HG03159 (cell line): ENCODE measurements at regions not wholly inside any gene's neighbourhood (a gene's known extent, or its start where the extent isn't known, plus 50 kb on each side); places are given as distances from the start of the nearest gene placed in this dataset.
A peak's percentile ranks its signal among the peaks of the same experiment; 100 is the strongest.

Experiments used
- ATAC-seq: cut with Tn5 transposase; IDR thresholded peaks from one replicate; pipeline ENCODE4 v1.9.1; 2021; ENCODE audit warnings: mild to moderate bottlenecking, moderate library complexity; ENCODE audit not compliant: unreplicated experiment

DNA sequence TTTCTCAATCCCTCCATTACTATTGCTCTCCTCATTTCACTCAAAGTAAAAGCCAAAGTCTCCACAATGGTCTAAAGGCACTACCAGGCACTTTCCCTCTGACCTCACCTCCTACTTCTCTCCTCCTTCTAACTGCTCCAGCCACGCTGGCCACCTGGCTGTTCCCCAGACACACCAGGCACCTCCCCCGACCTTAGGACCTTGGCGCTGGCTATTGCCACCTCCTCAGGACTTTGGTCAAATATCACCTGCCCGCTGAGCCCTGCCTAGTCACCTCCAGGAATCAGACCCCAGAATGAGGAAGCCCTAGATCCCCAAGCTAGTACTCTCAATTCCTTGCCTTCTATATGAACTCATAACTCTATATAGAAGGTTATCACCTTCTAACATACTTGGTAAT, 66.2 kb upstream of the STEAP1B start:
- ATAC-seq = no peak

DNA sequence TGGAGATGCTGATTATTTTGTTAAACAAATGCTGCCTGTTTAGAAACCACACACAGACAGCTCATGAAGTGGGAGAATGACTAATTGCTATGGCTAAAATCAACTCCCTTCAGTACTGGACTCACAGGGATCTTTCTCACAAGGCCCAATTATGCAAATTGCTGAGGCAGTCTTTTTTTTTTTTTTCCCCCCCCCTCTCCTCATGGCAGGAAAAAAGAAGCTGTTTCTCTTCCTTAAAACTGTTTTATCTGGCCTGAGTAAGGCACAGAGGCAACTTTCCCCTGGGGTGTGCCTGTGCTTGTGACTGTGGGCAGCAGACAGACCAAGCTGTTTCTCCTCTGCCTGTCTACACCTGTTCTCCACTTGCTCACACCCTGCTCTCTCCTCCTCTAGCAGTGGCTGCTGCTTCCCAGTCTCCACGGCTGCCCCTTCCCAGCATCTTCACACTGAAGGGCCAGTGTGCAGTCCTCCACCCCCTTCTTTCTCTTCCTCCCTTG, 65.4 kb upstream of the STEAP1B start:
- ATAC-seq = peak; percentile 34

DNA sequence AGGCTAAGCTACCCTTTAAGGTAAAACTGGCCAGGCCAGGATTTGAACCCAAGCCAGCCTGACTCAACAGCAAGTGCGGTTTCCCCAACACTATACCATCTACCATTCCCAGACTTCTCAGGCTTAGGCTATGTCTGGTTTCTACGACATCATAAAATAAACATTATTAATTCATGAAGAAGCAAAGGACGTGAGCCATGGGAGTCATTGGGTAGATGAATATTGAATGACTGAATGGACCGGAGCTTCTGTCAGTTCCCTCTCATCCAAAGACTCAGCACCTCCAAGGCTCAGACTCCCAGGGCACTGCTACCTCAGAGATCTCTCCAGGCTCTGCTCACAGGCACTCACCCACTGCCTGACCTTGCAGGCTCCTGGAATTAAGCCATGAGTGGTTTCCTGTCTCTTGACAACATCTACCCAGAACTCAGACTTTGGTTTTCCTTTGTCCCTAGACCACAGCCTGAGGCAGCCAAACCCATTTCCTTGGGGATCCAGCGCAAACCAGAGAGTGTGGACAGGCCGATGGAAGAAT, 64.6 kb upstream of the STEAP1B start:
- no peak for ATAC-seq

DNA sequence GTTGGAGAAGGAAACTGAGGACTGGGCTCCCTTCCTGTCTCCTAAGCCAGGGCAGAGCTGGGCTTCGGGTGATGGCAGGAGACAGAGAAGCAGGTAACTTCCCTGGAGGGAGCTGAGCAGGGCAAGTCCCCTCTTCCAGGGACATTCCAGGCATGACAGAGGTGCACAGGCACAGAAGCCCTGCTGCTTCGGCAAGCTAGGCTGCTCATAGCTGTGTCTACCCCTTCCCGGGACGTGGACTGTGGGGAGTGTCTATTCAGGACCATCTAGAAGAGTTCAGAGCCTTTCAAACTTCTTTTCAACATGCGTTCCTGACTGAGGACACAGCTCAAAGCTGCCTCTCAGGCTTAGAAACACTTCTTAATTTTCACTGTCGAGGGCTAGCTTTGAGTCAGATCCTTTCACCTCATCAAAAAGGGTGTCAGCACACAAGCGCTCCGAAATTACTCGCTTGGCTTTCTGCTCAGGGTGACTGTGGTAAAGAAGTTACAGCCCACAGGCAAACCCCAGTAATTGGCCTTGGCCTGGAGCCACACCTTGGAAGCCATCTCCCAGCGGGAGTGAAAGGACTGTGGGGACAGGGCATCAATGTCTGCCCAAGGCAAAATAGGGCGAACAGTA, 63.7 kb upstream of the STEAP1B start:
- no peak for ATAC-seq

DNA sequence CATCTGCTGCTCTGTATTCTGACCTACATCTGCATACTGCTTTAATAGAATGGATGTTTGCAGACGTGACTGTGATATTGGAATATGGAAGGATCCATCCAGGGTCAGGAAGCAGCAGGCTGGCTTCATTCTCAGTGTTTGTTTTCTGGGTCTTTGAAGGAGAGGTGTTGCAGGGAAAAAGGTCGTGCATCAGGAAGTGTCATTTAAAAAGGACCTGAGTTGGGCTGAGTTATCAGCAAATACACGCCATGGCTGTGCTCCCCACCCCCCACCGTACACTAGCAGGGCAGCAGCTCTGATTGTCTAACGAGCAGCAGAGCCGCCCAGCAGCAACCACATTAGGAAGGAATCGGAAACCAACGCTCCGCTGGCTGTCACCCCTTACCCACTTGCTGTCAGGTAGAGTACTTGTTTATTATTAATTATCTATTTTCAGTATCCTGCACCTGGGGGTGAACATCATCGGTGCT, 63.1 kb upstream of the STEAP1B start:
- no peak for ATAC-seq

DNA sequence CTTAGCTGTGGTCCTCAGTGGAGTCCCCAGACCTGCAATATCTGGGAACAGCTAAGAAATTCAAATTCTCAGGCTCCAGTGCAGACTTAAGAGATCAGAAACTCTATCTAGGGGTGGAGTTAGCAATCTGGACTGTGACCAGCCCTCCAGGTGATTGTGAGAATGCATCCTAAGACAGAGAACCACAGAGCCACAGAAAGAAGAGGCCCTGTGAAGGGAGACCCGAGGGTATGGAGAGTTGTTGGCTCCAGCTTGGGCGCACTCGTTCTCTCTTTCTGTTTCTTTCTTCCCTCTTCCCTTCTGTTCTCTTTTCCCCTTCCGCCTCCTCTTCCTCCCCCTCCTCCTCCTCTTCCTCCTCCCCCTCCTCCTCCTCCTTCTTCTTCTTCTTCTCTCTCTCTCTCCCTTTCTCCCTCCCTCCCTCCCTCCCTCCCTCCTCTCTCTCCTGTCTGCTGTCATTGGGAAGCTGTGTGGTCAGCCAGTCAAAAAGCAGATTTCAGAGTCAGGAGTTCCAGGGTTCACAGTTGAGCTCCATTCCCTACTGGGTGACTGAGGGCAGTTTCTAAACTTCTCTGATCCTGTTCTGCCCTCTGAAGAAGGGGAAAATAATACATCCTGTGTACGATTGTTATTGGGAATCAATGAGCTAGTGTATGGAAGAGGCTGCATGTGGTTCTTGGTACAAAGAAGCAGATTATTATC, 62.1 kb upstream of the STEAP1B start:
- ATAC-seq = no peak

DNA sequence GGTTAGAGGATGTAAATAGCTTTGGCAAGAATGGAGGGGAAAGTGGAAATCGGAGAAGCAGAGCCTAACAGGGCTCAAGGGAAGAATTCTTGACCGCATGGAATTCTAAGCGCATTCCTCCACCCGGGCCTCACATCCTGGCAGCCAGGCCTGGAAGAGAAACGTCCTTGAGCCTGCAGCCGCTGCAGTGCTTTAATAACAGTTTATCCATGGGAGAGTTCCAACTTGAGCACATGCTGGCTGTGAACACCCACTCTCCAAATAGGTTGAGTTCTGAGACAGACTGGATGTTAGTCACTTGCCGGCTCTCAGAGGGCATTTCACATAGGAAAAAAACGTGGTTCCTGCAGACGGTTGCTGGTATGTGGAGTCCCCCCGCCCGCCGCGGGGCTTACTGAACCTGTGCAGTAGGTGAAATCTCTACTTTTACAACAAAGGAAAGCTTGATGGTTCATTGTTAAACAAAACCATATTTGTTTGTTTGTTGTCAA, 61.4 kb upstream of the STEAP1B start:
- no peak for ATAC-seq

DNA sequence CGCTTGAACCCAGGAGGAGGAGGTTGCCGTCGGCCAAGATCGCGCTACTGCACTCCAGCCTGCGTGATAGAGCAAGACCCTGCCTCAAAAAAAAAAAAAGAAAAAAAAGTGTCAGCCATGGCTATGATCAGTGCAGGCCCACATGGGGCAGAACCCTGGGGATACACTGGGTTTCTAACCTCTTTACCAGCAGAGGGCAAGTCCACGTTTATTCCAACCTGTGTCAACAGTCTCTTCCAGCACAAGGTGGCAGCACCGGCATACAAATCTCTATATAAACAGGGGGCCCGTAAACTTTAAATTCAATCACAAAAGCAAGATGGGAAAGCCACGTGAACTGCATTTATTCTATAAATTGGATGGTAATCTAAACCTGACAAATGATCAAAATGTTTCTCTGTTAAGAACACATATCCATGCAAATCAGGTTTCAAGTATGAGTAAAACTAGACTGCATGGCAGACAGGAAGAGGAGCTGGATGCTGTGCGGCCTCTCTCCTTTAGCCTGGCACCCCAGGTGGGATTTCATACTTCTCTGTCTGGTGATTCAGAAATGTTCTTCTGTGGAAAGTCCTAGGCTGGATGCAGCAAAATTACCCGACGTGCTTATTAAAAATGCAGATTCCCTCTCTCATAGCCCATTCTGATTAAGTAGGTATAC, 60.0 kb upstream of the STEAP1B start:
- ATAC-seq = peak; percentile 52

DNA sequence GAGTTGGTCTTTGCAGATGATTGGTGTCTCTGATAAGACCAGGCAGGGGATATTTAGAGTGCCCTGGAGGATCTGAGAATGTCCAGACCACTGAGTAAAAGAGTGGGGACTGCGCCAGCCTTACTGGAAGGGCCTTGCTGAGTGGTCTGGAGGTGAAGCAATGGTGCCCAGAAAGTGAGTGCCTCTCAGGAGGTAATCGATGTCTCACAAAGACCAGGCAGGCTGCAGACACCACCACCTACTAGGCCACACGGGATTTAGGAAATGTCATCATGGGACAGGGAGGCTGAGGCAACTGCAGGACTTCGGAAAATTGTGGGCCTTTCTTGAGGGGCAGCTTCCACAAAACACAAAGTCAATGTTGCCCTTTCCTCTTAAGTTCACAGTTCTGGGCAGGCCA, 57.2 kb upstream of the STEAP1B start:
- no peak for ATAC-seq

DNA sequence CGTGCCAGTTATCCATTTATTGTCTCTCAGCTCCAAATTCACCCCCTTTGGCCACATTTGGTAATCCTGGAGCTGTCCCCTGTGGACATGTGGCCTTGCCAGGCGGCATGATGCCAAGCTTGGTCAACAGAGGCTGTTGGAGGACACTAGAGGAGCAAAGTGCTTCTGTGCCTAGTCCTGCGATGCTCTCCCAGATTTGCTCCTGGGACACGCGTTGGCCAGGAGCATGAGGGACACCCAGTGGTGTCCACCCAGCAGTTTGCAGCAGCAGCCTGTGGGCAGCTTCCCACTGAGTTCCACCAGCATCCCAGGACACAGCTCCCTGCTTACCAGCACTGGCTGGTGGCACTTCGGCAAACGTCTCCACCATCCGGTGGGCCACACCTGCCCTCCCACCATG, 55.5 kb upstream of the STEAP1B start:
- no peak for ATAC-seq

DNA sequence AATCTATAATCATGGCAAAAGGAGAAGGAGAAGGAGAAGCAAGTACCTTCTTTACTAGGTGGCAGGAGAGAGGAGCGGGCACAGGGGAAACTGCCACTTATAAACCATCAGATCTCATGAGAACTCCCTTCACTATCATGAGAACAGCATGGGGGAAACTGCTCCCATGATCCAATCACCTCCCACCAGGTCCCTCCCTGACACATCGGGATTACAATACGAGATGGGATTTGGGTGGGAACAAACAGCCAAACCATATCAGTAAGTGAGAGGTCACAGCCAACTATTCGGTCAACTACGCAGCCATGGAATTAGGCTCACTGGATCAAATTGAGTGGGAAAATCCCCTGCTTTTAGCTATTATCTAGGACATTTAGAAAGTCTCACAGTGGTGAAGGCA, 54.2 kb upstream of the STEAP1B start:
- ATAC-seq = no peak

DNA sequence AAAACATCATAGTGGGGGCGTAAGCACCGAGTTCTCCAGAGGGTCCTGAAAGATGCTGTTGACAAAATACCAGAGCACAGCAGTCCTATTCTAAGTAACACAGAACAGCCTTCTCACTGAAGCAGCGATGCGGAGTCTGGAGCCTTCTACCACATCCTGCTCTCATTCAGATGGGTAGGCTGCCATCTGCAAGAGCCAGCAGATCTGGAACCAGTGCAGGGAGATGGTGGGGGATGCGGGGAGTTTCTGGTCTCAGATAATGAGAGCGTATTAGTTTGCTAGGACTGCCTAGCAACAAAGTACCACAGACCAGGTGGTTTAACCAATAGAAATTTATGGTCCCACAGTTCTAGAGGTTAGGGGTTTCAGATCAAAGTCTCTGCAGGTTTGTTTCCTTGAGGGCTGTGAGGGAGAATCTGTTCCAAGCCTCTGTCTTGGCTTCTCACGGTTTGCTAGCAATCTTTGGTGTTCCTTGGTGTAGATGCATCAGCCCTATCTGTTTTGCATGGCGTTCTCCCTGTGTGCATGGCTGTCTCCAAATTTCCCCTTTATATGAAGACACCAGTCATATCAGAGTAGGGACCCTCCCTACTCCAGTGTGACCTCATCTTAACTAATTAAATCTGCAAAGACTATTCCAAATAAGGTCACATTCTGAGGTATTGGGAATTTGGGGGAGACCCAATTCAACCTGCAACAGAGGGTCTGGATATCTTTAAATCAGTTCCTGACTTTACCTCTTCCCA, 52.0 kb upstream of the STEAP1B start:
- ATAC-seq = peak; percentile 88

DNA sequence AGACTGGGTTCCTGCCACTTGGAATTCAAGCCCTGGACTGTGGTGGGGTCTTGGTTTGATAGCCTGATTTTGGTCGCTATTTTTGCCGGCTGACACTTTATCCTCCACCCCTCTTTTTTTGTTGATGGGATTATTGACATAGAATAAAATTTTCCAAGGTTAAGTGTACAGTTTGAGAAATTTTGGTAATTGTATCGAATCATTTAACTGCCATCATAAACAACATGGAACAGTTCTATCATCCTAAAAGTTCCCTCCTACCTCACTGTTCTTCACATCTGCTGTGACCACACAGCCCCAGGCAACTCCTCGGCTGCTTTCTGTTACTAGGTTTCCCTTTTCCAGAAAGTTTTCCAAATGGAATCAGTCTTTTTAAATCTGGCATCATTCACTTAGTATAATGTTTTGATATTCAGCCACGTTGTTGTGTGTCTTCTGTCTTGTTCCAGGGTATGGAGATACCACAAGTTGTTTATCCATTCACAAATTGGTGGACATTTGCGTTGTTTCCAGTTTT, 50.6 kb upstream of the STEAP1B start:
- ATAC-seq = no peak

DNA sequence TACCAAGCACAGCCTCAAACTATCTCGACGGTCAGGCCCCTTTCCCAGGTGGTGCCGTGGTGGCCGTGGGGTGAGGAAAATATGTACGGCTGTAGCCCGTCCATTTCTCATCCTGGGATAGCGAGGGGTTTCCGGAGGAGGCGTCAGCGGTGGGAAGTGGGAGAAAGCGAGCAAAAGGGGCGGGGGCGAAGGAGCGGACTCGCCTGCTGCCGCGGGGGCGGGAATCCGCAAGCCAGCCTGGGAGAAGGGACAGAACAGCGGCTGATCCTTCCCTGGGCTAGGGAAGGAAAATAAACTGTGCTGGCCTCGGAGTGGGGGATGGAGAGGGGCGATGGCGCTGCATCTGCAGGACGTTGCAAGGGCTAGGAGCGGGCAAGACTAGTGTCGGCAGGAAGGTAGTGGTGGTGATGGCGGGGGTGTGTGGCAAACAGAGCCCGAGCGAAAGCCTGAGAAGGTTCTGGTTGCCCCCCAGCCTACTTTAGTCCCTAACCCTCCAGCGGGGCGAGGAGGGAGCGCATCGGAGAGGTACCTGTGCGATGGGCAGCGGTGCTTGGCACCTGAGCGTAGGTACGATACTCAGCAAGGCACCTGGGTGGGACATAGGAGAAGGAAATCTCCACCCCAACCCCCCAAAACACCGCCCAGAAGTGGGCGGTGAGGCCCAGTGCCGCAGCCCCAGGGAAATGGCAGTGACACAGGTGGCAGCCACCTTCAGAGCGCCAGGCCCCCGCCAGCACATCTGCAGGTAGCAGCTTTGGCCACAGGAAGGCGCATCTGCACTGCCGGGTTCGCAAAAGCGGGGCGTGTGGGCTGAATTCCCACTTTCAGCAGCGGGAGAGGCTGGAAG, 49.9 kb upstream of the STEAP1B start:
- no peak for ATAC-seq
